GM23338 (cell line): ENCODE measurements at regions not wholly inside any gene's neighbourhood (a gene's known extent, or its start where the extent isn't known, plus 50 kb on each side); places are given as distances from the start of the nearest gene placed in this dataset.

Experiments used
- ATAC-seq: fragments of 200-7000 bp; cut with Tn5 transposase; 3 replicates; pipeline ENCODE4 v1.9.1; 2020
- DNase-seq: peaks from one replicate; pipeline ENCODE4 v3.0.0-alpha.2; 2015; ENCODE audit warnings: low spot score
- H2AFZ ChIP-seq: fragments of 200-600 bp; sonication (generic); 2 replicates; pipeline ENCODE4 v1.8.0; 2016; ENCODE audit warnings: antibody characterized with exemption, mild to moderate bottlenecking, moderate library complexity
- H3F3A ChIP-seq: fragments of 200-600 bp; sonication (generic); replicated peaks from 2 replicates; pipeline ENCODE4 v1.8.0; 2017; ENCODE audit warnings: antibody characterized with exemption, mixed run types, low read depth
- H3K27ac ChIP-seq: fragments of 200-600 bp; sonication (generic); 2 replicates; pipeline ENCODE4 v1.6.1; 2016; ENCODE audit warnings: low read depth
- H3K27me3 ChIP-seq: fragments of 200-600 bp; sonication (generic); 2 replicates; pipeline ENCODE4 v1.8.0; 2016; ENCODE audit warnings: mild to moderate bottlenecking, mixed run types, moderate library complexity; ENCODE audit not compliant: insufficient read depth
- H3K36me3 ChIP-seq: fragments of 200-600 bp; sonication (generic); 2 replicates; pipeline ENCODE4 v1.8.0; 2016; ENCODE audit warnings: mild to moderate bottlenecking; ENCODE audit not compliant: insufficient read depth
- H3K4me1 ChIP-seq: fragments of 200-600 bp; sonication (generic); 2 replicates; pipeline ENCODE4 v1.8.0; 2016; ENCODE audit warnings: mild to moderate bottlenecking, moderate library complexity; ENCODE audit not compliant: insufficient read depth
- H3K4me2 ChIP-seq: fragments of 200-600 bp; sonication (generic); 2 replicates; pipeline ENCODE4 v1.7.1; 2017; ENCODE audit warnings: mixed run types
- H3K4me3 ChIP-seq: fragments of 200-600 bp; sonication (generic); 2 replicates; pipeline ENCODE4 v1.6.1; 2016; ENCODE audit warnings: mixed run types
- H3K79me2 ChIP-seq: fragments of 200-600 bp; sonication (generic); replicated peaks from 2 replicates; pipeline ENCODE4 v1.8.0; 2017; ENCODE audit warnings: mild to moderate bottlenecking; ENCODE audit not compliant: insufficient read depth
- H3K9me2 ChIP-seq: fragments of 200-600 bp; sonication (generic); 2 replicates; pipeline ENCODE4 v1.8.0; 2017; ENCODE audit not compliant: insufficient read depth
- H4K20me1 ChIP-seq: fragments of 200-600 bp; sonication (generic); replicated peaks from 2 replicates; pipeline ENCODE4 v1.8.0; 2017; ENCODE audit warnings: mild to moderate bottlenecking; ENCODE audit not compliant: insufficient read depth
- H3K27ac Mint-ChIP-seq: 2 replicates; pipeline ENCODE4 v1.8.0; 2020; ENCODE audit warnings: inconsistent platforms, mild to moderate bottlenecking, moderate library complexity, mixed read lengths
- H3K27me3 Mint-ChIP-seq: 3 replicates; pipeline ENCODE4 v1.8.0; 2022; ENCODE audit warnings: low read depth, mild to moderate bottlenecking, moderate library complexity, mixed read lengths, inconsistent platforms; ENCODE audit not compliant: insufficient read depth, poor library complexity
- H3K36me3 Mint-ChIP-seq: 3 replicates; pipeline ENCODE4 v1.8.0; 2021; ENCODE audit warnings: low read depth, mild to moderate bottlenecking, inconsistent platforms, moderate library complexity, mixed read lengths
- H3K4me1 Mint-ChIP-seq: 3 replicates; pipeline ENCODE4 v1.8.0; 2020; ENCODE audit warnings: mild to moderate bottlenecking, inconsistent platforms, mixed read lengths
- H3K4me3 Mint-ChIP-seq: 3 replicates; pipeline ENCODE4 v1.8.0; 2021; ENCODE audit warnings: moderate library complexity, mild to moderate bottlenecking, inconsistent platforms, mixed read lengths
- H3K9me3 Mint-ChIP-seq: 3 replicates; pipeline ENCODE4 v1.8.0; 2020; ENCODE audit warnings: moderate library complexity, mild to moderate bottlenecking, inconsistent platforms, mixed read lengths
- CREB1 ChIP-seq: fragments of 250-450 bp; sonication (Bioruptor Pico); IDR thresholded peaks from 2 replicates; pipeline ENCODE4 v1.5.0; 2020; ENCODE audit warnings: low read depth, mild to moderate bottlenecking, moderate library complexity
- EZH2 ChIP-seq: fragments of 200-600 bp; sonication (generic); IDR thresholded peaks from one replicate; pipeline ENCODE4 v1.8.0; 2017; ENCODE audit warnings: antibody characterized with exemption, mild to moderate bottlenecking, low read depth; ENCODE audit not compliant: unreplicated experiment
- EZH2phosphoT487 ChIP-seq: fragments of 200-600 bp; sonication (generic); IDR thresholded peaks from one replicate; pipeline ENCODE4 v1.8.1; 2018; ENCODE audit warnings: antibody characterized with exemption; ENCODE audit not compliant: unreplicated experiment
- JUNB ChIP-seq: IDR thresholded peaks from one replicate; pipeline ENCODE4 v1.6.1; 2016; ENCODE audit warnings: antibody characterized with exemption; ENCODE audit not compliant: unreplicated experiment
- NANOG ChIP-seq: IDR thresholded peaks from 2 replicates; pipeline ENCODE4 v1.6.1; 2016; ENCODE audit warnings: antibody characterized with exemption, borderline replicate concordance
- POLR2AphosphoS5 ChIP-seq: IDR thresholded peaks from 2 replicates; pipeline ENCODE4 v1.6.1; 2016; ENCODE audit warnings: antibody characterized with exemption, low read depth
- STAT1 ChIP-seq: IDR thresholded peaks from one replicate; pipeline ENCODE4 v1.6.1; 2016; ENCODE audit warnings: antibody characterized with exemption; ENCODE audit not compliant: unreplicated experiment
- ZNF114 ChIP-seq: fragments of 250-450 bp; sonication (Bioruptor Pico); IDR thresholded peaks from 2 replicates; pipeline ENCODE4 v1.5.0; 2020; ENCODE audit warnings: mild to moderate bottlenecking, moderate library complexity
- ZNF331 ChIP-seq: fragments of 250-450 bp; sonication (Bioruptor Pico); IDR thresholded peaks from 2 replicates; pipeline ENCODE4 v1.5.0; 2020; ENCODE audit warnings: low read depth, mild to moderate bottlenecking, moderate library complexity
- TF ChIP-seq, protein P1 (sequence below): IDR thresholded peaks from 2 replicates; pipeline ENCODE4 v1.6.1; 2016; ENCODE audit warnings: antibody characterized with exemption
- TF ChIP-seq, protein P2 (sequence below): IDR thresholded peaks from one replicate; pipeline ENCODE4 v1.6.1; 2018; ENCODE audit warnings: antibody characterized with exemption; ENCODE audit not compliant: unreplicated experiment
- TF ChIP-seq, protein P3 (sequence below): fragments of 250-450 bp; sonication (Bioruptor Pico); IDR thresholded peaks from 2 replicates; pipeline ENCODE4 v1.5.0; 2020; ENCODE audit warnings: mild to moderate bottlenecking, moderate library complexity
- TF ChIP-seq, protein P4 (sequence below), 2 experiments: fragments of 200-600 bp in 1 of 2; sonication (generic) in 1 of 2; conservative IDR thresholded peaks; 2 replicates each; pipeline versions ENCODE4 v1.5.1 to v1.6.1; 2016 to 2017; ENCODE audit warnings: antibody characterized with exemption in 2 of 2, low read depth in 2 of 2, mild to moderate bottlenecking in 2 of 2, moderate library complexity in 1 of 2

DNA sequence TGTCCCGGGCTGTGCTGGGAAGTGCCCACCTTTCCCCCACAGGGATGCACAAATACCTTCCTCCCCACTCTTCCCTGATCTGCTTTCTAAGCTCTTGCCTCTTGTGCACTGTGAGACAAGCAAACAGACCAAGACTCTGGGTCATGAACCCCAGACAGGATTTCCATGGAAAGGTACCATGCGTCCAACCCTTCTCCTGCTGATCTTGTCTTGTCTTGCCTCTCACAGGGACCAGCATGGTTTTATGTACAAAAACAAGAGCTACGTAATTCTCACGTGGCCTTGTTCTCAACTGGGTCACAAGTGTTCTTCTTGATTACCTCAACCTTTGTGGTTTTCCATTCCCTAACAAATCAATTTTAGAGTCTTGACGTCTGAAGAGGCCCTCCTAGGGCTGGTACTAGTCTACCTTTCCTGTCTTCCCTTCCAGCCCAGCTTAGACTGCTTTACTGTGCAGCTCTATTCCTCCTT is 176.5 kb upstream of the MAP3K1 start:
- Mint-ChIP-seq H3K27me3 (peaks cover 8% of the 10 kb centered on the region), H3K27ac (no peak overlapping the region), H3K4me3 (no peak overlapping the region), H3K4me1 (peaks cover 35% of the 10 kb centered on the region), H3K9me3 (no peaks in the 10 kb centered on the region), H3K36me3 (no peaks in the 10 kb centered on the region)
- H3K27ac ChIP-seq, result no peak overlapping the region; the same call in 1 of the 2 replicates
- H3K4me2 ChIP-seq, result no peak overlapping the region
- no peak for DNase-seq
- TF ChIP-seq JUNB (no peak), EZH2 (no peak), CREB1 (CRISPR knock-in tag) (no peak), ZNF114 (CRISPR knock-in tag) (no peak), STAT1 (no peak), NANOG (no peak), POLR2AphosphoS5 (no peak), ZNF331 (CRISPR knock-in tag) (no peak), EZH2phosphoT487 (no peak)
- TF ChIP-seq, protein P1, sequence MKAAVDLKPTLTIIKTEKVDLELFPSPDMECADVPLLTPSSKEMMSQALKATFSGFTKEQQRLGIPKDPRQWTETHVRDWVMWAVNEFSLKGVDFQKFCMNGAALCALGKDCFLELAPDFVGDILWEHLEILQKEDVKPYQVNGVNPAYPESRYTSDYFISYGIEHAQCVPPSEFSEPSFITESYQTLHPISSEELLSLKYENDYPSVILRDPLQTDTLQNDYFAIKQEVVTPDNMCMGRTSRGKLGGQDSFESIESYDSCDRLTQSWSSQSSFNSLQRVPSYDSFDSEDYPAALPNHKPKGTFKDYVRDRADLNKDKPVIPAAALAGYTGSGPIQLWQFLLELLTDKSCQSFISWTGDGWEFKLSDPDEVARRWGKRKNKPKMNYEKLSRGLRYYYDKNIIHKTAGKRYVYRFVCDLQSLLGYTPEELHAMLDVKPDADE, result no peak
- TF ChIP-seq, protein P2, sequence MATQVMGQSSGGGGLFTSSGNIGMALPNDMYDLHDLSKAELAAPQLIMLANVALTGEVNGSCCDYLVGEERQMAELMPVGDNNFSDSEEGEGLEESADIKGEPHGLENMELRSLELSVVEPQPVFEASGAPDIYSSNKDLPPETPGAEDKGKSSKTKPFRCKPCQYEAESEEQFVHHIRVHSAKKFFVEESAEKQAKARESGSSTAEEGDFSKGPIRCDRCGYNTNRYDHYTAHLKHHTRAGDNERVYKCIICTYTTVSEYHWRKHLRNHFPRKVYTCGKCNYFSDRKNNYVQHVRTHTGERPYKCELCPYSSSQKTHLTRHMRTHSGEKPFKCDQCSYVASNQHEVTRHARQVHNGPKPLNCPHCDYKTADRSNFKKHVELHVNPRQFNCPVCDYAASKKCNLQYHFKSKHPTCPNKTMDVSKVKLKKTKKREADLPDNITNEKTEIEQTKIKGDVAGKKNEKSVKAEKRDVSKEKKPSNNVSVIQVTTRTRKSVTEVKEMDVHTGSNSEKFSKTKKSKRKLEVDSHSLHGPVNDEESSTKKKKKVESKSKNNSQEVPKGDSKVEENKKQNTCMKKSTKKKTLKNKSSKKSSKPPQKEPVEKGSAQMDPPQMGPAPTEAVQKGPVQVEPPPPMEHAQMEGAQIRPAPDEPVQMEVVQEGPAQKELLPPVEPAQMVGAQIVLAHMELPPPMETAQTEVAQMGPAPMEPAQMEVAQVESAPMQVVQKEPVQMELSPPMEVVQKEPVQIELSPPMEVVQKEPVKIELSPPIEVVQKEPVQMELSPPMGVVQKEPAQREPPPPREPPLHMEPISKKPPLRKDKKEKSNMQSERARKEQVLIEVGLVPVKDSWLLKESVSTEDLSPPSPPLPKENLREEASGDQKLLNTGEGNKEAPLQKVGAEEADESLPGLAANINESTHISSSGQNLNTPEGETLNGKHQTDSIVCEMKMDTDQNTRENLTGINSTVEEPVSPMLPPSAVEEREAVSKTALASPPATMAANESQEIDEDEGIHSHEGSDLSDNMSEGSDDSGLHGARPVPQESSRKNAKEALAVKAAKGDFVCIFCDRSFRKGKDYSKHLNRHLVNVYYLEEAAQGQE, result no peak
- TF ChIP-seq, protein P3, sequence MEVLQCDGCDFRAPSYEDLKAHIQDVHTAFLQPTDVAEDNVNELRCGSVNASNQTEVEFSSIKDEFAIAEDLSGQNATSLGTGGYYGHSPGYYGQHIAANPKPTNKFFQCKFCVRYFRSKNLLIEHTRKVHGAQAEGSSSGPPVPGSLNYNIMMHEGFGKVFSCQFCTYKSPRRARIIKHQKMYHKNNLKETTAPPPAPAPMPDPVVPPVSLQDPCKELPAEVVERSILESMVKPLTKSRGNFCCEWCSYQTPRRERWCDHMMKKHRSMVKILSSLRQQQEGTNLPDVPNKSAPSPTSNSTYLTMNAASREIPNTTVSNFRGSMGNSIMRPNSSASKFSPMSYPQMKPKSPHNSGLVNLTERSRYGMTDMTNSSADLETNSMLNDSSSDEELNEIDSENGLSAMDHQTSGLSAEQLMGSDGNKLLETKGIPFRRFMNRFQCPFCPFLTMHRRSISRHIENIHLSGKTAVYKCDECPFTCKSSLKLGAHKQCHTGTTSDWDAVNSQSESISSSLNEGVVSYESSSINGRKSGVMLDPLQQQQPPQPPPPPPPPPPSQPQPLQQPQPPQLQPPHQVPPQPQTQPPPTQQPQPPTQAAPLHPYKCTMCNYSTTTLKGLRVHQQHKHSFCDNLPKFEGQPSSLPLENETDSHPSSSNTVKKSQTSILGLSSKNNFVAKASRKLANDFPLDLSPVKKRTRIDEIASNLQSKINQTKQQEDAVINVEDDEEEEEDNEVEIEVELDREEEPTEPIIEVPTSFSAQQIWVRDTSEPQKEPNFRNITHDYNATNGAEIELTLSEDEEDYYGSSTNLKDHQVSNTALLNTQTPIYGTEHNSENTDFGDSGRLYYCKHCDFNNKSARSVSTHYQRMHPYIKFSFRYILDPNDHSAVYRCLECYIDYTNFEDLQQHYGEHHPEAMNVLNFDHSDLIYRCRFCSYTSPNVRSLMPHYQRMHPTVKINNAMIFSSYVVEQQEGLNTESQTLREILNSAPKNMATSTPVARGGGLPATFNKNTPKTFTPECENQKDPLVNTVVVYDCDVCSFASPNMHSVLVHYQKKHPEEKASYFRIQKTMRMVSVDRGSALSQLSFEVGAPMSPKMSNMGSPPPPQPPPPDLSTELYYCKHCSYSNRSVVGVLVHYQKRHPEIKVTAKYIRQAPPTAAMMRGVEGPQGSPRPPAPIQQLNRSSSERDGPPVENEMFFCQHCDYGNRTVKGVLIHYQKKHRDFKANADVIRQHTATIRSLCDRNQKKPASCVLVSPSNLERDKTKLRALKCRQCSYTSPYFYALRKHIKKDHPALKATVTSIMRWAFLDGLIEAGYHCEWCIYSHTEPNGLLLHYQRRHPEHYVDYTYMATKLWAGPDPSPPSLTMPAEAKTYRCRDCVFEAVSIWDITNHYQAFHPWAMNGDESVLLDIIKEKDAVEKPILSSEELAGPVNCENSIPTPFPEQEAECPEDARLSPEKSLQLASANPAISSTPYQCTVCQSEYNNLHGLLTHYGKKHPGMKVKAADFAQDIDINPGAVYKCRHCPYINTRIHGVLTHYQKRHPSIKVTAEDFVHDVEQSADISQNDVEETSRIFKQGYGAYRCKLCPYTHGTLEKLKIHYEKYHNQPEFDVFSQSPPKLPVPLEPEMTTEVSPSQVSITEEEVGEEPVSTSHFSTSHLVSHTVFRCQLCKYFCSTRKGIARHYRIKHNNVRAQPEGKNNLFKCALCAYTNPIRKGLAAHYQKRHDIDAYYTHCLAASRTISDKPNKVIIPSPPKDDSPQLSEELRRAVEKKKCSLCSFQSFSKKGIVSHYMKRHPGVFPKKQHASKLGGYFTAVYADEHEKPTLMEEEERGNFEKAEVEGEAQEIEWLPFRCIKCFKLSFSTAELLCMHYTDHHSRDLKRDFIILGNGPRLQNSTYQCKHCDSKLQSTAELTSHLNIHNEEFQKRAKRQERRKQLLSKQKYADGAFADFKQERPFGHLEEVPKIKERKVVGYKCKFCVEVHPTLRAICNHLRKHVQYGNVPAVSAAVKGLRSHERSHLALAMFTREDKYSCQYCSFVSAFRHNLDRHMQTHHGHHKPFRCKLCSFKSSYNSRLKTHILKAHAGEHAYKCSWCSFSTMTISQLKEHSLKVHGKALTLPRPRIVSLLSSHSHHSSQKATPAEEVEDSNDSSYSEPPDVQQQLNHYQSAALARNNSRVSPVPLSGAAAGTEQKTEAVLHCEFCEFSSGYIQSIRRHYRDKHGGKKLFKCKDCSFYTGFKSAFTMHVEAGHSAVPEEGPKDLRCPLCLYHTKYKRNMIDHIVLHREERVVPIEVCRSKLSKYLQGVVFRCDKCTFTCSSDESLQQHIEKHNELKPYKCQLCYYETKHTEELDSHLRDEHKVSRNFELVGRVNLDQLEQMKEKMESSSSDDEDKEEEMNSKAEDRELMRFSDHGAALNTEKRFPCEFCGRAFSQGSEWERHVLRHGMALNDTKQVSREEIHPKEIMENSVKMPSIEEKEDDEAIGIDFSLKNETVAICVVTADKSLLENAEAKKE (CRISPR knock-in tag), result no peak
- TF ChIP-seq, protein P4, sequence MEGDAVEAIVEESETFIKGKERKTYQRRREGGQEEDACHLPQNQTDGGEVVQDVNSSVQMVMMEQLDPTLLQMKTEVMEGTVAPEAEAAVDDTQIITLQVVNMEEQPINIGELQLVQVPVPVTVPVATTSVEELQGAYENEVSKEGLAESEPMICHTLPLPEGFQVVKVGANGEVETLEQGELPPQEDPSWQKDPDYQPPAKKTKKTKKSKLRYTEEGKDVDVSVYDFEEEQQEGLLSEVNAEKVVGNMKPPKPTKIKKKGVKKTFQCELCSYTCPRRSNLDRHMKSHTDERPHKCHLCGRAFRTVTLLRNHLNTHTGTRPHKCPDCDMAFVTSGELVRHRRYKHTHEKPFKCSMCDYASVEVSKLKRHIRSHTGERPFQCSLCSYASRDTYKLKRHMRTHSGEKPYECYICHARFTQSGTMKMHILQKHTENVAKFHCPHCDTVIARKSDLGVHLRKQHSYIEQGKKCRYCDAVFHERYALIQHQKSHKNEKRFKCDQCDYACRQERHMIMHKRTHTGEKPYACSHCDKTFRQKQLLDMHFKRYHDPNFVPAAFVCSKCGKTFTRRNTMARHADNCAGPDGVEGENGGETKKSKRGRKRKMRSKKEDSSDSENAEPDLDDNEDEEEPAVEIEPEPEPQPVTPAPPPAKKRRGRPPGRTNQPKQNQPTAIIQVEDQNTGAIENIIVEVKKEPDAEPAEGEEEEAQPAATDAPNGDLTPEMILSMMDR (conservative IDR thresholded peaks at IDR 0.05; ENCODE audit: low read depth in 2 of 2), result no peak
- no peaks in the 10 kb centered on the region for H3K36me3 ChIP-seq
- H3K9me2 ChIP-seq, result no peaks in the 10 kb centered on the region
- no peaks in the 10 kb centered on the region for H3K27me3 ChIP-seq
- H4K20me1 ChIP-seq, result no peaks in the 10 kb centered on the region
- no peak for ATAC-seq
- H3K79me2 ChIP-seq, result no peaks in the 10 kb centered on the region
- H3F3A ChIP-seq, result no peaks in the 10 kb centered on the region
- H3K4me3 ChIP-seq, result no peak overlapping the region
- peak overlapping the region; percentile 45 for H2AFZ ChIP-seq
- H3K4me1 ChIP-seq, result peaks cover 27% of the 10 kb centered on the region
